Small intestine (tissue), 7 donors: ENCODE measurements at regions not wholly inside any gene's neighbourhood (a gene's known extent, or its start where the extent isn't known, plus 50 kb on each side); places are given as distances from the start of the nearest gene placed in this dataset.

Experiments
- DNase-seq, 2 donors: peaks; one replicate each; pipeline versions ENCODE4 v3.0.0 to v3.0.0-alpha.2; 2013
- FAIRE-seq: peaks from 2 replicates; lab custom pipeline; 2012; peaks lifted over from hg19 to GRCh38; lab: Jason Lieb, UNC
- H3K27ac ChIP-seq, 3 donors: one replicate each; pipeline ENCODE4 v1.5.1; 2013; ENCODE audit warnings: low read length in 2 of 3, mild to moderate bottlenecking in 2 of 3, control low read depth in 1 of 3, inconsistent platforms in 1 of 3, low read depth in 1 of 3, moderate library complexity in 1 of 3
- H3K27me3 ChIP-seq, 3 donors: one replicate each; pipeline ENCODE4 v1.6.1; 2013; ENCODE audit warnings: low read length in 3 of 3, inconsistent platforms in 1 of 3; ENCODE audit not compliant: control insufficient read depth in 3 of 3, insufficient read depth in 3 of 3
- H3K36me3 ChIP-seq, 3 donors: one replicate each; pipeline ENCODE4 v1.6.1; 2013; ENCODE audit warnings: low read length in 3 of 3, inconsistent platforms in 1 of 3, low read depth in 1 of 3, mild to moderate bottlenecking in 1 of 3, moderate library complexity in 1 of 3; ENCODE audit not compliant: control insufficient read depth in 3 of 3, insufficient read depth in 2 of 3
- H3K4me1 ChIP-seq, 3 donors: one replicate each; pipeline ENCODE4 v1.6.1; 2013; ENCODE audit warnings: low read length in 2 of 3, inconsistent platforms in 1 of 3, low read depth in 1 of 3, mild to moderate bottlenecking in 1 of 3, moderate library complexity in 1 of 3; ENCODE audit not compliant: control insufficient read depth in 3 of 3, insufficient read depth in 2 of 3
- H3K4me3 ChIP-seq, 3 donors: one replicate each; pipeline ENCODE4 v1.5.1; 2013; ENCODE audit warnings: low read length in 3 of 3, control low read depth in 1 of 3, inconsistent platforms in 1 of 3, low read depth in 1 of 3, mild to moderate bottlenecking in 1 of 3, moderate library complexity in 1 of 3
- H3K9me3 ChIP-seq, 2 donors: one replicate each; pipeline ENCODE4 v1.6.1; 2013; ENCODE audit warnings: low read depth in 1 of 2, low read length in 1 of 2; ENCODE audit not compliant: control insufficient read depth in 2 of 2, insufficient read depth in 1 of 2
- WGBS, 3 donors: extraction: QIAGEN DNeasy Blood & Tissue Kit; methylation state at CpG; one replicate each; pipeline ENCODE4 v1.1.7; 2013; 5-methylcytosine and 5-hydroxymethylcytosine counted together
- donor health status: healthy with polysubstance abuse.
- donor health status: control.
- donor health status: control.
- donor health status: Bipolar disorder and iron deficiency.
- donor health status: healthy.

DNA sequence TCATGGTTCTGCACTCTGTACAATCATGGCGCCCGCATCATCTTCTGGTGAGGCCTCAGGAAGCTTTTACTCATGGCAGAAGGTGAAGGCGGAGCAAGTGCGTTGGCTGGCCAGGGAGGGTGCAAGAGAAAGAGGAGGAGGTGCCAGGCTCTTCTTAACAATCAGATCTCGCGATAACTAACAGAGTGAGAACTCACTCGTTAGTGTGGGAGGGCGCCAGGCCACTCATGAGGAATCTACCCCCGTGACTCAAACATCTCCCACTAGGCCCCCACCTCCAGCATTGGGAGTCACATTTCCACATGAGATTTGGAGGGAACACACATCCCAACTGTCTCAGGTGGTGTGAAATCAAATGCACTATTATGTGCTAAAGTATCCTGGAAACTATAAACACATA, 220.2 kb upstream of the CSF3R start:
- 79 to 83% (median 81%) methylated on average over 9 of the region's 9 CpGs for WGBS, 3 donors
- no peak for FAIRE-seq

DNA sequence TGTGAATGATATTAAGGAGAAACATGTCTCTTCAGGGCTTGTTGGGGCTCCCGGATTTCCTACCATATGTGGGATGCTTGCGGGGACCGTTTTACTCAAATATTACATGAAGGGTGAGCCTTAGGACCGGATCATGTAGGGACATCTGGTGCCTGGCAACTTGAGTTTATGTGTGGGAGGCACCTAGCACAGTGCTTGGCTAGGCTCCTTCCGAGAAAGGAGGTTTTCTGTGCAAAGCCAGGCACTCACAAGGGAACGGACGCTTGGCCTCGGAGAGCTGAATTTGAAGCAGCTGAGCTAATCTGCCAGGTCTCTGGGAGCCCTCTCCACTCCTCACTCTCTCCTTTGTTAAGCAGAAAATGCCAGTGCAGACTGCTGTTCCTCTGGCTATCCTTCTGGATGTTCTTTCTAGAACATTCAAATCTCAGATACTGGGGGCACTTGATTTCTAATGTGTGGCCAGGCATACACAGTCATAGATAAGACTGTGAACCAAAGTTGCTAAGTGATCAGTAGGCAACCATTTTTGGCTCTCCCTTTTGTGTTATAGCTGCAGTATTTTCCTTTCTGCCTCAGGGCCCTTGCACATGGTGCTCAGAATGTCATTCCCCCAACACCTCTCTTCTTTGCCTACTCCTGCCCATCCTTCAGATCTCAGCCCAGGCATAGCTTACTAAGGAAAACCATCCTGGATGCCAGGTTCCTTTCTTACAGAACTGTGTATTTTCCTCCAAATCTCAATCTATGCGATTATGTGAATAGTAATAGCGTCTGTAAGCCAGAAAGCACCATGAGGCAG, 216.6 kb upstream of the CSF3R start:
- Histone ChIP-seq H3K4me3 (no peak overlapping the region), H3K36me3 (no peaks in the 10 kb centered on the region), H3K27ac (no peak overlapping the region), H3K4me1 (no peaks in the 10 kb centered on the region), H3K9me3 (no peaks in the 10 kb centered on the region), H3K27me3 (peaks cover 0 to 7% (median 0%) of the 10 kb centered on the region in 3 donors)
- DNase-seq (no peak), FAIRE-seq (no peak)
- 69 to 76% (median 70%) methylated on average over 10 of the region's 10 CpGs for WGBS, 3 donors

More for the DNA sequence above, 220.2 kb upstream of the CSF3R start:
- no peaks in the 10 kb centered on the region for H3K9me3 ChIP-seq
- H3K36me3 ChIP-seq, result no peaks in the 10 kb centered on the region
- no peak overlapping the region for H3K4me3 ChIP-seq
- H3K4me1 ChIP-seq, result no peaks in the 10 kb centered on the region
- DNase-seq, result no peak
- H3K27me3 ChIP-seq, result peaks cover 0 to 2% (median 0%) of the 10 kb centered on the region in 3 donors
- no peak overlapping the region for H3K27ac ChIP-seq

DNA sequence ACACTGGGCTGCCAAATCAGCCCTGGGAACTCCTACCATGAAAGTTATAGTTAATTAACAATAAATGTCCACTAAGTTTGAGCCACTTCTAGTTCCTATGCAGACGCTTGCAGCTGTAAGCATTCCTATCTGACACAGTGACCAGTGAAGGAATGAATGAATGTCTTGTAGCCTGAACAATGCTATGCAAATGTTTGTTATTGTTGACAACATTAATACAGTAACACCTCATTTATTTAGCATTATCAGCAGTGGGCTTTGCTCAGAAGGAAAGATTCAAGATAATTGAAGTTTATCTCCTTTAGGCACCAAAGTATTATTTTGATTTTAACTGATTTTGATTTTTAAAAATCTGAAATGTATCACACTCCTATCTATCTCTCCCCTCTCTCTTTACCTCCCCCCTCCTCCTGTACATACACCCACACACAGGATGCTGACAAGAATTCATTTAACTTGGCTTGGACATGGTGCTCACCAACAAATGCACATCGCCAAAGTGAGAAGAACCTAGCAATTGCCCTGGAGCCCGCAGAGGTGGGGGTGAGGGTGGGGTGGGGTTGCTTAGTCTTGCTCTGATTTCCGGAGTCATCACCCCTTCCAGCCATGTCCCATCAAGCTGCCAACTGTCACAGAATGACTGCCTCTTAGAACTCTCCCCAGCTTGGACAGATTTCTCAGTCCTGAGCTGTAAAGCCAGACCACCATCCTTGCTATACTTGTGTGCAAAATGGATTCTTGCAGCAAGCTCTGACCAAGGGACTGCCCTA, 215.3 kb upstream of the CSF3R start:
- FAIRE-seq, result no peak
- WGBS, 3 donors, result 60 to 68% (median 60%) methylated on average over 4 of the region's 4 CpGs

DNA sequence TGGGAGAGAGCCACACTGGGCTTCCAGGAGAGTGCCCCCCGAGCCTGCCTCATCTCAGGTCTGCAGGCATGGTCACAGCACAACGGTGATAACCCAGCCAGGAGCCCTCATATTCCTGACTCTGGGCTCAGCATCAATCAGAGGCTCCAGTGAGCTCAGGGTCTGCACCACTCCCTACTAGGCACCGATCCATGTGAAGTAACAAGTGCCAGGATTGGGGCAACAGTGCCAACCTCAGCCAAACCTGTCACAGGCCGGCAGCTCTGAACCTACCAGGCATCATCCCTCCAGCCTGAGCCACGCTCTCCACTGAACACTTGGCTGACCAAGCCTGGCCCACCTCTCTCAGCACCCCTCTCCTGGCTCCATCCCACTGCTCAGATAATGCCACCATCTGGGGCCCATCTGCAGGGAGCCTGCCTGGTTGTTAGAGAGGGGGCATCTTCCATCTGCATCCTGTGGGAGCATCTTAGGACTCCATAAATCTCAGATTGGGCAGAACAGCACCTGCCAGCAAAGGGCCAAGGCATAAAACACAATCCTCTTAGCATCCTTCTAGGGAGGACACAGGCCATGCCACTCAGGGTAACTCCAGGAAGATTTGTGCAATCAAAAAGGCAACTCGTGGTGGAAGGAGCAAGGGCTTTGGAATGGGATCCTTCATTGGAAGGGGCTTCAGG, 213.7 kb upstream of the CSF3R start:
- Histone ChIP-seq H3K36me3 (no peaks in the 10 kb centered on the region), H3K9me3 (no peaks in the 10 kb centered on the region), H3K4me1 (no peaks in the 10 kb centered on the region), H3K27me3 (peaks cover 0 to 7% (median 0%) of the 10 kb centered on the region in 3 donors), H3K27ac (no peak overlapping the region), H3K4me3 (no peak overlapping the region)
- WGBS, 3 donors, result 58 to 79% (median 60%) methylated on average over 6 of the region's 6 CpGs
- FAIRE-seq (no peak), DNase-seq (no peak)

More for the DNA sequence above, 215.3 kb upstream of the CSF3R start:
- peaks cover 0 to 7% (median 0%) of the 10 kb centered on the region in 3 donors for H3K27me3 ChIP-seq
- H3K27ac ChIP-seq, result no peak overlapping the region
- no peaks in the 10 kb centered on the region for H3K4me1 ChIP-seq
- H3K9me3 ChIP-seq, result no peaks in the 10 kb centered on the region
- H3K4me3 ChIP-seq, result no peak overlapping the region
- DNase-seq, result no peak
- H3K36me3 ChIP-seq, result no peaks in the 10 kb centered on the region

DNA sequence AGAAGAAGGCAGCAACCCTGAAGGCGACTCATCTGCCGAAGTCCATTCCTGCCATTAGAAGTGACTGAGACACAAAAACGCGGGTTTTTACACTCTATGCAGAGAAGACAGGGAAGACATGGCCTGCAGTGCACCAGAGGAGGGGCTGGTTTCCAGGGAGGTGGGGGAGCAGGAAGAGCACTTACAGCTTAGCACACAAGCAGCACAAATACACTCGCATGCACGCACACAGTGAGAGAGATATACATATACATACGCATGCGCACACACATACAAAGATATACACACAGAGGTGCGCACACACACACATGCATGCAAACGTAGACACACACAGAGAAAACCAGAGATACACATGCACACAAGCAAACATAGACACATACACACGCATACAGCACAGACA, 210.9 kb upstream of the CSF3R start:
- H3K27ac ChIP-seq, result no peak overlapping the region

DNA sequence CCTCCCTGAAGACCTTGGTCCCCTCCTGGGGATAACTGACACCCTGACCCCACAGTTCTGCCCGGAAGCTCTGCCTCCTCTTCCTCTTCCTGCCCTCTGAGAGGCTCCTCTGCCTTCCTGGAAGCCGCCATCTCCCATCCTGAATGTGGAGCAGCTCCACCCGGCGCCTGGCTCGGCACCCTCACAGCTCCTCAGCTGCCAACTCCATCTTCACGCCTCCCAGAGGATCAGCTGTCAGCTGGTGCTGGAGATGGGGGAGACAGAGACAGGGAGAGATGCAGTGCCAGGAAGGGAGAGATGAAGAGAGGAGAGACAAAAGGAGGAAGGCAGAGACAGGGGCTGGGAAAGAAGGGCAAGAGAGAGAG, 210.4 kb upstream of the CSF3R start:
- Histone ChIP-seq H3K4me1 (no peaks in the 10 kb centered on the region), H3K27ac (no peak overlapping the region), H3K9me3 (no peaks in the 10 kb centered on the region), H3K4me3 (no peak overlapping the region), H3K36me3 (no peaks in the 10 kb centered on the region), H3K27me3 (peaks cover 0 to 4% (median 0%) of the 10 kb centered on the region in 3 donors)
- DNase-seq (no peak), FAIRE-seq (no peak)
- 34 to 47% (median 40%) methylated on average over 6 of the region's 6 CpGs for WGBS, 3 donors

More for the DNA sequence above, 210.9 kb upstream of the CSF3R start:
- Histone ChIP-seq H3K27me3 (peaks cover 0 to 7% (median 0%) of the 10 kb centered on the region in 3 donors), H3K9me3 (no peaks in the 10 kb centered on the region), H3K4me3 (no peak overlapping the region), H3K36me3 (no peaks in the 10 kb centered on the region), H3K4me1 (no peaks in the 10 kb centered on the region)
- no peak for FAIRE-seq
- no peak for DNase-seq
- WGBS, 3 donors, result 69 to 74% (median 74%) methylated on average over 11 of the region's 11 CpGs

DNA sequence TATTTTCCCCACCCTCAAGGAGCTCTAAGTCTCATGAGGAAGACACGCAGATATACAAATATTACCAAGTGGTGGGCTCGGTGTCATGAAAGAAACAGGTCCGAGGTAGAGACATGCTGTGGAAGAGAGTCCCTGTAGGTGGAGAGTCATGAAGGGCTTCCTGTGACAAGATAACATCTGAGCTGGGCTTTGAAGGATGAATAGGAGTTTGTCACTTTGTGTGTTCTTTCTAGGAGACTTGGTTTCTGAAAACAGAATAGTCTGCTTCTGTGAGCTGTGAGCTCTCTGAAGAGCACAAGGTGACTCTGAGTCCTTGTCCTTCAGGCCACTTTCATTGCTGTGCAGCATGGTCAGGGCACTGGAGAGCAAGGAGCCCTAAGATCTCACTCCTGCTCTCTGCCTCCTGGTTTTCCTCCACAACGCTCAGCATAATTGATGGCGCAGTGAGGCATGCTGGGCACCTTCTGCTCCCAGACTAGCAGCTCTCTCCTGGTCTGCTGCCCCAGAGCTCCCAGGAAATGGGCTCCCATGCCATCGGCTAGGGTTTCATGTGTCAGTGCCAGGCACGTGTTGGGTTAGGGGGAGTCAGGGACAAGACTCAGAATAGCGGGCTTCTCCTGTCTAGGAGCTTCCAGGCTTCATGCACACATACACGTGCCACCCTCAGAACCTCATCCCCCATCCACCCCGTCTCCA, 209.9 kb upstream of the CSF3R start:
- Histone ChIP-seq H3K27me3 (peaks cover 0 to 4% (median 0%) of the 10 kb centered on the region in 3 donors), H3K27ac (no peak overlapping the region), H3K4me3 (no peak overlapping the region), H3K9me3 (no peaks in the 10 kb centered on the region), H3K4me1 (no peaks in the 10 kb centered on the region), H3K36me3 (no peaks in the 10 kb centered on the region)
- DNase-seq, result no peak
- FAIRE-seq, result no peak
- 70 to 78% (median 74%) methylated on average over 10 of the region's 10 CpGs for WGBS, 3 donors

DNA sequence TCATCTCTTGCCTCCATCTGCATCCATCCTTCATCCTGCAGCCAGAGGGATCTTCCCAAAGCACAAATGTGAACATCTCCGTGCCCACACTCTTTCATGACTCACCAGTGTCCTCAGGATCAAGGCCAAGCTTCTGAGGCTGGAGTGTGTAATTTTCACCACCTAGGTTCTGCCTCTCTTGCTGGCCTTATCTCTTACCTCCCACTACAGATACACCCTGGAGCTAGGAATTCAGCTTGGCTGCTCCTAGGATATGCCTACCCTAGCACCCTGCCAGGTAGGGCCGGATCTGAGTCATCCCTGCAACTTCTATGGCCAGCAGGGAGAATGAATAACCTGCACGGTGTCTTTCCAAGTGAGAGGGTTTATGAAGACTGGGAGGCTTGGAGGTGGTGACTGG, 208.7 kb upstream of the CSF3R start:
- DNase-seq, result no peak
- Histone ChIP-seq H3K4me3 (no peak overlapping the region), H3K9me3 (no peaks in the 10 kb centered on the region), H3K4me1 (no peaks in the 10 kb centered on the region), H3K27me3 (peaks cover 0 to 5% (median 0%) of the 10 kb centered on the region in 3 donors), H3K27ac (no peak overlapping the region), H3K36me3 (no peaks in the 10 kb centered on the region)
- 38 to 63% (median 39%) methylated on average over 3 of the region's 3 CpGs for WGBS, 3 donors
- FAIRE-seq, result no peak
